ENCODE measurements at regions not wholly inside any gene's neighbourhood (a gene's known extent, or its start where the extent isn't known, plus 50 kb on each side); places are given as distances from the start of the nearest gene placed in this dataset.

DNA sequence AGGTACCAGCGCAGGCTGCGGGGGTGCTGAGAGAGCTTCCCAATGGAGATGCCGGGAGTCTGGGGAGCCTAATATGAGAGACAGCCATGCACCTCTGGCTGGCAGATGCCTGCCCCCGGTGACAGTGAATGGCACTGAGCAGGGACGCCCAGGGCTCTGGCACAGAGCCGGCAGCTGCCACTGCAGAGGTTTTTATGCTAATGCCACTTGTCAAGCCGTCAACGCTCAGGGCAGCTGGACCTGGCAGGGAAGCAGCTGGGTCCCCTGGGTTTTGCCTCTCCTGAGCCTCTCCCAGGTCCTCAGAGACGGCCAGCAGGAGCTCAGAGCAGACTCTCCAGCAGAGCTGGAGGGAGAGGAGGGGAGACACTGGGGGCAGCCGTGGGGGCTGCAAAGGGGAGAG, 573.6 kb downstream of the BUD13 start:
- no peak for DNase-seq

DNA sequence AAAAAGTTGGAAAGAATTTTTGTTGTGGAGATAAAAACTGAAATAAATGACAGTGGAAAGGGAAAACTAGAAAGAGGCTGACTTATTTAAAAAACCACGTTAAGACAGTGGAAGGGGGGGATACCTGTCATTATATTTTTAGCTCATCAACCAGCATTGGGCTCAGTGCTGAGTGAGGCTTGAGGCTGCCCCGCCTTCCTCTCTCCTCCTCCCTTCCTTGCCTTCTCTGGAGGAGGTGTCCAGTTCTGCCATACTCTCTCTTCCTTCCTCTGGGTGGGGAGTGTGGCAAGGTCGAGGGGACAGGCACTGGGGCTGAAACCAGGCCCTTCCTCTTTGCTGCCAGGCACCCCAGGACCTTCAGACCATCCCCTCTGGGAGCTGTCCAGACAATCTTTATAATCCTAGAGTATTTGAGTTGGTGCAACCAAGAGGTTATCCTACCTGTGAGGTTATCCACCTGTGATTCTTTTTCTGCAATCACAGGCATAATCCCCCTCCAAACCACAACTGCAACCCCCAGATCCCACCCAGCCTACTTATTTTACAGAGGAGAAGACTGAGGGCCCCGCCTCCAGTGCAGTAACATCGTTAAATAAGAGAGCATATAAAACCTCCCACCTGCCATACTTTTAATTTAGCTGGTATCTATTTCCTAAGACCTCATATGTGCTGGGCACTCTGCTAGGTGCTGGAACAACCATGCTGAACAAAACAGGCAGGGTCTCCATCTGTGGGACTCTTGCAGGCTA, 578.5 kb downstream of the BUD13 start:
- DNase-seq: no peak

DNA sequence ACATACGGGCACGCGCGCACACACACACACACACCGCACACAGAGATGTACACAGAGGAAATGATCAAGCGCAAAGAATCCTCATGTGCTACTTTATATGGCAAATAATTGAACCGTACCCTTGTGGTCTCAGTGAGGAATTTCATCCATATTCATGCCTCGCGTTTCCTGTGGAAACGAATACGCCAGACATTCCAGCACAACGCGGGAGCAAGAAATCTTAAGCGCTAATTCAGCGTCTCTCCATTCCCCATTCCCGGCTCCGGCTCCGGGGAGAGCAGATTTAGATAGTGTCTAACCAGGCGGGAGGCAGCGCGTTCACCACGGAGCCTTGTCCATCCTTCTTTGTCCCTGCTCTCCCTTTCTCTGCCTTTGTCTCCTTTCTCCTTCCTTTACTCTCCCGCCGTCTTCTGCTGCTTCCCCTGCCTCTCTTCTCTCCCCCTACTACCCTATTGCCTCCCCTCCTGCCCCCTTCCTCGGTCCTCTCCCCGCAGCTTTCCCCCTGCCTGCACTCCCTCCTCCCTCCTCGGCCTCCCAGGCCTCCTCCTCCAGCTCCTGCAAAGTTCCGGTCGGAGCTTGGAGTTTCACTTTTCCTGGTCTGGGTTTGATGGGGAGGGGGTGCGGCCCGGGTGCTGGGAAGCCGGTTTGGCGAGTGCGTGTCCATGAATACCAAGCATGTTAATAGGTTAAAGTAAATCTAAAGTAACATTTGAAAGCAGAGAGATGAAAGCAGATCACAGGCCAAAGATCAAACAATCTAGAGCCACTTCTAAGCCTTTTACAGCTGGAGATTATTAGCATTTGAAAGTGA, 579.3 kb downstream of the BUD13 start:
- no peak for DNase-seq

DNA sequence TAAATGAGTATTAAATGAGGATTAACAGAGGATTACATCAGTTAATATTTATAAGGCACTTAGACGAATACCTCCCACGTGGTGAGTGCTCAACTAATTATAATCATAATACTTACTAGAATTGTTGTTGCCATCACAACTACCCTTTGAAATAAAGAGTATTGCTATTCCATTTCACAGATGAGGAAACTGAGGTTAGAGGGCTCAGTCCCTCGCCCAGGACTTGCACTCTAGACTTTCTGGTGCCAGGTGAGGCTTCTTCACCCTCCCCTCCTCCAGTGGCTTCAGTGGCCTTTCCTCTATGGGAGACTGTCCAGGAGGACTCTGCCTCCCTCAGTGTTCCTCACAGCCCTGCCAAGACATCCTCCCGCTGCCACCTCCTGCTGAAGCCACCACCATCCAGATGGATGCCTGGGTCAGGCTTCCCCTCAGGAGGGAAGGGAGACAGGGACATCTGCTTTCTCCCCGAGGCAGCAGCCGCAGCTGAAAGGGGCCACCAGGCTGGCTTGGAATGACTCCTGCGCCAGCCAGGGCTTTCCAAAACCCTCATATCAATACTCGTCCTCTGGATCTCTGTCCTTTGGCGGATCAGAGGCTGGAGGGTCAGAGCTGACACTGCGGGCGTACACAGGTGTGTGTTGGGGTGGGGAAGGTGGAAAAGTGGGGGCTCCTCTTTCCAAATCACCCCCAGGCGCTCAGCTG, 580.1 kb downstream of the BUD13 start:
- DNase-seq: no peak

DNA sequence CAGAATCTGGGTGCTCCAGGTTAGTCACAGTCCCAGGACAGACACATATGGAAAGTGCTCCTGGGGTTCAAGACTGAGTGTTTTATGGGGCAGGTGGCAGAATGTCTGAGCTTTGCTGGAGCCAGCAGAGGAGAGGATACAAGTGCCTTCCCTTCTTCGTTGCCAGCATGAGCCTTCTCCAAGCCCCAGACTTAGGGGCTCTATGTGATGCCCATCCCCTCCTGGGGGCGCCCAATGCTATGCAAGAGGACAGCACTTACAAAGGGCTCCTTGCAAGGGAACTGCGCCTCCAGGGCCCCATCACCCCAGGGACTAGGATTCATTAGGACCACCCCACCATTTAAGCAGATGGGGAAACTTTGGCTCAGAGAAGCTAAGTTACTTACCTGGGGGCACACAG, 581.9 kb downstream of the BUD13 start:
- DNase-seq: no peak

DNA sequence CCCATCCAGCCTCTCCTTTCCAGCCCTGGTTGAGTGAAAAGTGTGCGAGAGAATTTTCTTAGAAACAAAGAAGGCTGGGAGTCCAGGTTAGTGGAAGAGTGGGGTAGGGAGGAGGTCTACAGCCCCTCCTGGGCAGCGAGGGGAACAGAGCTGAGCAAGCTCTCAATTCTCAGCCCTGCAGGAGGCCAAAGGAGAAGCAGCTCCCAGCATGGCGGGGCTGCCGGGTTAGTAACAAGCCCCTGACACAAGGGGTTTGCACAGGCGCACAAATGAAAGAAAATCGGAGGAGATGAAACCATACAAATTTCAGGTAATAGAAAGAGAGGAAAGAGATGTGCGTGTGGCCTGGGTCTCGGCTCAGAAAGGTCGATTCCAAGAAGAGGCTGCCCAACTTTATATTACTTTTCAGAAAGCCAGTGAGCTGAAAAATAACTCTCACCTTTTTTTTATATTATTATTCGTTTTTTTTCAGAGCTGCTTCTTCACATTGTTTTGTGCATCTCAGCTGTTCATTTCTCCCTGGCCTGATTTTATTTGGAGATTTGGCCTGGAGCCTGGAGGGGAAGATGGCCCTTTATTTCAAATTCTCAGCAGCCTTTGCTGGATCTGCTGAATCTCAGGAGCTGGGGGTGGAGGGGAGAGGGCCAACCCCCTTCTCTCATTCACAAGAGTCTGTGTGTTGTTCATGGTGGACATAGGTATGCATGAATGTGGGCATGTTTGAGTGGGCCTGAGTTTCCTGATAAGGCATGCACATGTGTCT, 583.2 kb downstream of the BUD13 start:
- no peak for DNase-seq

DNA sequence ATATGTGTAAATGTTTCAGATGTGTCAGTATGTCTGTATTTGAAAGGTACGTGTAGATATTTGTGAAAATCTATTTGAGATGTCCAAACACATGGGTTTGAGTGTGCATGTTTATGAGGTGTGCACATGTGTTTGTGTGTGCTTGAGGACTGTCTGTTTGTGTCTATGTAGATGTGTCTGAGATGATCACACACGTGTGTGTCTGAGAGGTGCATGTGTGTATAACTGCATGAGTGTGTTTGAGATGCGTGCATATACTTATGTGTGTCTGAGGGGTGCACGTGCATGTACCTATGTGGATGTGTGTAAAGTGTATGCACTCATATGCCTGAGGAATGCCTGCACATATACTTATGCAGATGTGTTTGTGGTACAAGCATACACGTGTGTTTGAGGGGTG, 584.4 kb downstream of the BUD13 start:
- DNase-seq: no peak

DNA sequence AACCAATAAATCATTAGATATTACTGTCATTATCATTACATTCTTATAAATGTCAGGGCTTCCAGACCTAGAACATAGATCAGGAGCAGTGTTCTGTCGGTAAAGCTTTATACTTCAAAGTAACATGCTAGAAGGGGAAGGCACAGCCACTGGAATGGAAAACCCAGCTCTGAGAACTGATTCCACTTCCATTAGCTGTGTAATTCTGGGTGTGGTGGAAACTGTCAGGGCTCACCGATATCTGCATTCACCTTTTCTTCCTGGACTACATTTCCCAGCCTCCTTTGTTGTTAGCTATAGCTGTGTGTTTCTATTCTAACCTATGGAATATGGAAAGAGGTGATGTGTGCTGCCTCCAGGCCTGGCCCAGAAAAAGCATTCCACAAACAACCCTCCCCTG, 585.8 kb downstream of the BUD13 start:
- DNase-seq: no peak

DNA sequence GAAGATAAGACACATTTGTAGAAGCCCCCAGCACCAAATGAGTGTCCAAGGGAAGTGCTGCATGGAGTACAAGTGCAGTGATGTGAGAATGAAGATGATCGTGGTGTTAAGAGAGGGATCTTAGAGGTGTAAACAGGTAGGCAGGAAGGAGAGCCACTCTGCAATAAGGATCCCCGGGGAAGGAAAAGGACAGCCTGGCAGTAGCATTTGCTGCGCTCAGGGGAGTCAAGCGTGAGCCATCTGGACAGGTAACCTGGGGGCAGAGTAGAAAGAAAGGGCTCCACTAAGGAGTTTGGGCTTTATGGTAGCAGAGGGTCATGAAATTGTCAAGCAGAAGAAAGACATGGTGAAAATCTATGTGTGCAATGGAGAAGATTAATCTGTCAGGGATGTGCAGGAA, 587.2 kb downstream of the BUD13 start:
- DNase-seq: no peak

DNA sequence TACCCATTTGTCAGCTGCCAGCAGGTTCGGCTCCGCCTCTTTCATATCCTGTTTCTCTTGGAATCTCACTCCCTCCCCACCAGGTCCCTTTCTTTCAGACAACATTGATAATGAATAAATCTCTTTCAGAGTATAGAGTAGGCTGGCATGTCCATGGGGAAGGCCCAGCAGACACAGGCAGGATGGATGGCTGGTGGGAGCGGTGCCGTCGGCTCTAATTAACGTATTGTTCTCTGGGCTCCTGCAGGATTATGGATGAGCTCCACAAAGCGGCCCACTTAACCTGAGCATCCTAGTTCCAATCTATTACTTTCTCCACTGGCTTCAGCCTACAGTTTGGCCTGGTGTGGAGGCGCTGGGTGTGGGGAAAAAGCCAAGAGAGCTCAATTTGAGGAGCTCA, 588.0 kb downstream of the BUD13 start:
- no peak for DNase-seq

DNA sequence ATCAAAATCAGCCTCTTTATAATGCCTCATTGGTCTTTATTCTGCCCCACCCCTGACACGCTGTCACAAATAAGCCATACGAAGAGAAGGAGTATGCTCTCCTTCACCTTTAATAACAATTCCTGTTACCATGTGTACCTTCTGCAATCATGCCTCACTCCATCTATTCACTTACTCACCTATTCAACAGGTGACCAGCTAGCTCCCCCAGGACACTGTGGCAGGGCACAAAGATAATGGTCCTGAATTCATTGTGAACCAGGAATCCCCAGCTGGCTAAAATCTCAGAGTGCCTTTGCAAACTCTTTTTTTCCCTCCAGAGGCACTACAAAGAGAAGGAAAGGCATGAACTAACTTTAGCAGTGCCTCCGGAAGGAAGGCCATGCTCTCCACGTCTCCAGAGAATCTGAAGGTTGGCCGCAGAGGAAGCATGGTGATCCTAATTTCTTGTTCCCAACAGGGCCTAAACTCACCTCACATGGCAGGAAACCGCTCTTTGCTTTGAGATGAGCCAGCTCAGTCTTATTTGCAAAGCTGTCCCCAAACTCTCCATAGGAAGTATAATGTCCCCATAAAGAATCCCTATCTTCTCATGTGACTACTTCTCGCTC, 590.3 kb downstream of the BUD13 start:
- no peak for DNase-seq

DNA sequence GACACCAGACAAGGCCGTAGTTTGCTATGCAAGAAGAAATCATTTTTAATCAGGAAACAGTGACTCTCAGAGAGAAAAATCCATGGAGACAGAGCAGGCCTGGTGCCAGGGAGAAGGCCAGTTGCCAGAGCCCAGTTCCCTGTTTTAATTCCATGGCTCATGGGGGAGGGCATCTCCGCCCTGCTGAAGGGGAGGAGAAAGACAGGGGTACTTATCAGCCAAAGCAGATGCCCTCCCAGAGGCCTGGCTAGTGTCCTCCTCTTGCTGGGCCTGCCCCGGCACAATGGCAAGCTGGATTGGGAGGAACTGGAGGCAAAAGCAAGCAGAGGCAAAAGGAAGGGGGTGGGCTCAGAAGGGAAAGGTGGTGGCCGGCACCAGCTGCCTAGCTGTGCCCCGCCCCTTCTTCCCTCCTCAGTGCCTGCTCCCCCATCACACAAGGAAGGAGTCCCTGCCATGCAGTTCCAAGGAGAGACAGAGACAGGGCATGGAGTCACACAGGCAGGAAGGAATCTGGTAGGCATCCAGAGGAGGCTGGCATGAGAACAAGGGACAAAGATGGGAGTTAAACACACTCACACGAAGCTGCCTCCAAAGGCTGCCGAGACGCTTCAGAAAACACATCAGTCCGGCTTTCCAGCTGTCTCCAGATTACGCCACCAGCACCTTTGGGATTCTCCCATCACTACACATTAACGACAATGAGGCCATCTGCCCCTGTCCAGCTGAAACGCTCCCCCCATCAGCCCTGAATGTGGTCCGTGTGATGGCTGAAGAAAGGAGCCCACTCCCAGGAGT, 591.8 kb downstream of the BUD13 start:
- DNase-seq: no peak

DNA sequence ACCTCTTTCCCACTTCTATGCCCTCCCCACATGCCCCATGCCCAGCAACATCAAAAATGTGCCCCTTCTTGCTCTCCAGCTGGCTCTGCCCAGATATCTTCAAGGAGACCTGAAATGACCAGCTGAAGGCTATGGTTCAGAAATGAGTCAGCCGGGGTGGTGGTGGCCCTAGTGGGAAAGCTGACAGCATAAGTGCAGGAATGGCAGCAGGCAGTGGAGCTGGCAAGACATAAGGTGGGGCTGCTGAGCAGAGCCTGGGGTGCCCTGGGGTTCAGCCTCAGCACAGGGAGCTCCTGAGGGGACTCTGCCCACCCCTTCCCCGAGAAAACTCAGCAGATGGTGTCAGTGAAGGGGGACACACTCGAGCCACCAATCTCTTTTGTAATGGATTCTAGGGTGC, 593.4 kb downstream of the BUD13 start:
- no peak for DNase-seq

DNA sequence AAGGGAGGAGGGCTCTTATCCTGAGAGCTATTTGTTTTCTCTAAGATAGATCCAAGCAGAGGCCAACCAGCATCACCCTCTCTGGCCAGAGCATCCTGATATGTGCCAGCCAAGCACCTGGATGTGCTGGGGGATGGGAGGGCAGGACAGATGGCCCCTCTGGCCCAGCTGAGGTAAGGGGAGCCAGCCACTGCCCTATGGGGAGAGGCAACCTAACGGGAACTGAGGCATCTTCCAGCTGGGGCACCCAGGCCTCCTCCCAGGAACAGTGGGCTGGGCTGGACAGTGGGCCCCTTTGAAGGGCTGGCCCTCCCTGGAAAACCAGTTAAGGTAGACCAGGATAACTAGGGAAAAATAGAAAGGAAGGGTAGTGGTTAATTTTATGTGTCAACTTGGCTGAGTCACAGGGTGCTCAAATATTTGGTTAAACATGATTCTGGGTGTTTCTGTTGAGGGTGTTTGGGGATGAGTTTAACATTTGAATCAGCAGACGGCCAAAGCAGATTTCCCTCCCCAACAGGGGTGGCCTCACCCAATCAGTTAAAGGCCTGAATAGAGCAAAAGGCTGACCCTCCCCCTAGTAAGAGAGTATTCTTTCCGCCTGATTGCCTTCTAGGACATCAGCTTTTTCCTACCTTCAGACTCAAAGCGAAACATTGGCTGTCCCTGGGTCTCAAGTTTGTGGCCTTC, 595.1 kb downstream of the BUD13 start:
- DNase-seq: no peak

DNA sequence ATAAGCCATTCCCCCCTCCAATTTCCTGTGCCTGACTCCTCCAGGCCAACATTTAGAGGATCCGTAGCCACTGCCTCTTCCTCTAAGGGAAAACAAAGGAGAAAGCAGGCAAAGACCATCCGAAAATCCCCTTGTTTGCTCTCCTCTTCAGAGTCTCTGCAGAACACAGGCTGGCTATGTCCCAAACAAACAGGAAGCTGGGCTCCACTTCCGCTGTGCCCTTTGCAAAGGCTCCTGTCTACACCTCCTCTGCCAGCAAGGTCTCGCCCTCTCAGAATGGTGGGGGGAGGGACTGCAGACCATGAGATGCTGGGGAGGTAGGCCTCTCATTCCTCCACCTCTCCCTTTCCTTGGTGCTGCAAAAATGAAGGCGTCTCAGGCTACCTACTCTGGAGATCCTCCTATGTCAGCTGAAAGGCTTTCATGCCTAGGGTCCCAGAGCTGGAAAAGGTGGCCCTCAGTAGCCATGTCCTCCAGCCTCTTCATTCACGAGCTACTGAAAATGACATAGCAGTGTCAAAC, 596.2 kb downstream of the BUD13 start:
- DNase-seq: no peak

DNA sequence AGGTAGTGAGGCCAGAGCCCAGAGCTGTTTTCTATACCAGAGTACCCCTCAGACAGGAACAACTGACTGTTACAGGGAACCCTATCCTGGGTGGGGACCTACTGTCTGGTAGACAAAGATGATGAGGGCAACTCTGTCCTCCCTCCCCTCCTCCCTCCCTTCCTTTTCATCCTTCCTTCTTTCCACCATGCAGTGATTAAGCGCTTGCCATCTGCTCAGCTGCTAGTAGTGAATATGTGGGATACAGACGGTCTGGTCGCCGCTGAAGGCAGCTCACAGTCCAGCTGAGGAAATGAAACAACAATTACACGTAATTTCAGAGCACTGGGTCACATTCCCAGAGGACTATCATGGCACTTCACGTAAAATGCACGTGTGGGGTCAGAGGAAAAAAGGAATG, 597.1 kb downstream of the BUD13 start:
- no peak for DNase-seq

DNA sequence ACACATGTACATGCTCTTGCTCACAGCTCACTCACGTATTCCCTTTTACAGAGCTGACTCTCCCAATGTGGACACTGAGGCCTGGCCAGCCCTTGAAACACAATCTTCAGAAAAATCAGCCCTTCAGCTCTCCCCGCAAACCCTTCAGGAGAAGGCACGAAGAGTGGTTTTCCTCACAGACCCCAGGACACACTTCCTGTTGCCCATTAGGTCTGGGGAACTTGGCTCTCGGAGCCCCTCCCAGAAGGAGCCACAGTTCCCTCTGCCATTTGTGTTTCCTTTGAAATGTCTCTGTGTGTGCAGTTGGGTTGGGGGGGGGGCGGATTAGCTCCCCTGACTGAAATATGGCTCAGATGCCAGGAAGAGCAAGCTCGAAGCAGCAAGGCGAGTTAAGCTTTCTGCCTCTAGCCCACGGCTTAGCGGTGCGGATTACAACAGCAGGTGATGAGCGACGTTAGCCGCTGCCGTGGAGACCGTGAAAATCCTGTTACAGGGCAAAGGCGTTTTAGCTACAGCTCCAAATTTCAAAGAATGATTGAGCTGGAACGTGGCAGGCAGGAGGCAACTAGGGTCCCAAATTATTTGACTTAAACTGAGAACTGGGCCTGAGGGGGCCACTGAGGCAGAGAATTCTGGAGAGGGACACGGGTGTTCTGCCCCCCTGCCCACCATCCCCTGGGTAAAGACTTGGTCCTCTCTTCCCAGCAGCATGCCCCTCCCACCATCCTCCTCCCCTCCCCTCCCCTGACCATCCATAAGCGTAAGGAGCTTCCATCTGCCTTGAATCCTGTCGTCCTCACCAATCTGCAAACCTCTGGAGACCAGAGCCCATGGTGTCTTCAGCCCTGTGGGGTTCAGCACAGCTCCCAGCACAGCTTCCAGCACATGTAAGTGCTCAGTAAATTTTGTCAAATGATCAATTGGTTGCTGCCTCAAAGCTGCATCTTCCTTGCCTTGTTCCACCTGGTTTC, 598.6 kb downstream of the BUD13 start:
- no peak for DNase-seq

DNA sequence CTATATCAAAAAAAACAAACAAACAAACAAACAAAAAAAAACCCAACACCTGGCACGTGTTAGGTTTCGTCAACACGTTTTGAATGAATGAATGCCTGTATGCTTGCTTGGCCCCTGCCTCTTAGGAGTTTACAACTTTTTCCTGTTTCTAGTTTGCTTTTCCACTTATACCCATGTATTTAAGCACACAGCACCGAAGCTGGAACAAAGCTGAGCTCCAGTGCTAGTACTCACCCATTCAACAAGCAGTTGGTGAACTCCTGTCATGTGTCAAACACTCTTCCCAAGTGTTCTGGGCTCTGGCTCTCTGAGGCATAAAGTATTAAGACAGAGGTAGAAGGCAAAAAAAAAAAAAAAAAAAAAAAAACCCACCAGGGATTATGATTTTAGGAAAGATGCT, 599.3 kb downstream of the BUD13 start:
- no peak for DNase-seq

DNA sequence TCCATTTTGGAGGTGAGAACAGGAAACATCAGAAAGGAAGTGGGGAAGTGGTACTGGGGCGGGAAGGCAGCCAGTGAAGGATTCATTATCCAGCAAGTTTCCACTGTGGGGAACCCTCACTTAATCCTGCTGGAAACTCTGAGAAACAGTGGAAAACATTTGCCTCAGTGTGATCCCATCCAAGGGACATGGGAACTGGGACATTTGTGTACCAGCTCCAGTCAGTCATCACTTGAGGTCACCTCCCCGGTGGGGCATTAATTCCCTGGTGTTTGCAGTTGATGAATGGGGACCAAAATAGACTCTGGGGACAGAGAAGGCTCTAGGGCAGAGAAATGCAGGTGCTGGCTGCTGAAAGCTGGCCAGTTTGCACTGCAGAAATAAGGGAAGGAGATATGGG, 599.9 kb downstream of the BUD13 start:
- DNase-seq: no peak

DNA sequence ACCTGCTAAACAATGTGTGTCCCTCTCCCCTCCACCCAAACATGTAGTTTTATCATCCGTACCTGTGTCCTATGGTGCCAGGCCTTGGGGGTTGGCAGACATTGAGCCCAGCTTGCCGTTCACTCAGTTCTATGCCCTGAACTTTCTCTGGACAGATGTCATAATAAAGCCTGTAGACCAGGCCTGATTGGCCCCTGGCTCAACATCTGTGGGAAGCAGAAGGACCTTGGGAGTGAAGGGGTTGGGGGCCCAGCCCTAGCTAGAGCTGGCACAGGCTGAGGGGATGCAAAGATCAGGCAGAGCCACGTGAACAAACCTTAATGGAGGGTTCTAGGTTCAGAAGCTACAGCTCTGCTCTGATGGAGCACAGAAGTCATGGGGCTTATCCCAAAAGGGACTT, 600.6 kb downstream of the BUD13 start:
- no peak for DNase-seq
